GM19324 (cell line): ENCODE measurements at regions not wholly inside any gene's neighbourhood (a gene's known extent, or its start where the extent isn't known, plus 50 kb on each side); places are given as distances from the start of the nearest gene placed in this dataset.
"Not testable (repeated sequence)": the region's sequence is repeated elsewhere in the genome, so short reads cannot be mapped to it uniquely, and the experiment has no call there.

Experiments
- ATAC-seq: cut with Tn5 transposase; IDR thresholded peaks from one replicate; pipeline ENCODE4 v1.9.1; 2021; ENCODE audit warnings: mild to moderate bottlenecking, moderate library complexity; ENCODE audit not compliant: unreplicated experiment, low FRiP score

- no peak for ATAC-seq
Measured at GRCh38 chr7:81025360-81025759, 106.5 kb upstream of the SEMA3C start.

- ATAC-seq: no peak
Measured at GRCh38 chr7:81014908-81015307, 96.1 kb upstream of the SEMA3C start.

GRCh38 chr7:81014266-81014665, 95.4 kb upstream of the SEMA3C start:
- no peak for ATAC-seq

GRCh38 chr7:81013083-81013817, 94.4 kb upstream of the SEMA3C start:
- ATAC-seq: no peak

GRCh38 chr7:81008901-81009300, 90.0 kb upstream of the SEMA3C start:
- no peak for ATAC-seq

- ATAC-seq: no peak
Measured at GRCh38 chr7:81007051-81007450, 88.2 kb upstream of the SEMA3C start.

- ATAC-seq: no peak
Measured at GRCh38 chr7:81005254-81005653, 86.4 kb upstream of the SEMA3C start.

- ATAC-seq: no peak
Measured at GRCh38 chr7:81004098-81004497, 85.2 kb upstream of the SEMA3C start.

GRCh38 chr7:81003326-81003725, 84.5 kb upstream of the SEMA3C start:
- ATAC-seq: no peak

GRCh38 chr7:81002421-81002820, 83.6 kb upstream of the SEMA3C start:
- ATAC-seq: no peak

GRCh38 chr7:80999771-81000170, 80.9 kb upstream of the SEMA3C start:
- ATAC-seq: no peak

GRCh38 chr7:80999100-80999499, 80.2 kb upstream of the SEMA3C start:
- no peak for ATAC-seq

- no peak for ATAC-seq
Measured at GRCh38 chr7:80997841-80998240, 79.0 kb upstream of the SEMA3C start.

GRCh38 chr7:80996236-80996635, 77.4 kb upstream of the SEMA3C start:
- ATAC-seq: not testable (repeated sequence)

GRCh38 chr7:80991654-80992053, 72.8 kb upstream of the SEMA3C start:
- ATAC-seq: no peak

- no peak for ATAC-seq
Measured at GRCh38 chr7:80984619-80985018, 65.8 kb upstream of the SEMA3C start.

- no peak for ATAC-seq
Measured at GRCh38 chr7:80981405-80981804, 62.6 kb upstream of the SEMA3C start.

- ATAC-seq: no peak
Measured at GRCh38 chr7:80977751-80978150, 58.9 kb upstream of the SEMA3C start.

GRCh38 chr7:80974396-80975358, 55.8 kb upstream of the SEMA3C start:
- no peak for ATAC-seq

GRCh38 chr7:80971225-80971624, 52.4 kb upstream of the SEMA3C start:
- ATAC-seq: no peak
